ENCODE measurements at regions not wholly inside any gene's neighbourhood (a gene's known extent, or its start where the extent isn't known, plus 50 kb on each side); places are given as distances from the start of the nearest gene placed in this dataset.

DNA sequence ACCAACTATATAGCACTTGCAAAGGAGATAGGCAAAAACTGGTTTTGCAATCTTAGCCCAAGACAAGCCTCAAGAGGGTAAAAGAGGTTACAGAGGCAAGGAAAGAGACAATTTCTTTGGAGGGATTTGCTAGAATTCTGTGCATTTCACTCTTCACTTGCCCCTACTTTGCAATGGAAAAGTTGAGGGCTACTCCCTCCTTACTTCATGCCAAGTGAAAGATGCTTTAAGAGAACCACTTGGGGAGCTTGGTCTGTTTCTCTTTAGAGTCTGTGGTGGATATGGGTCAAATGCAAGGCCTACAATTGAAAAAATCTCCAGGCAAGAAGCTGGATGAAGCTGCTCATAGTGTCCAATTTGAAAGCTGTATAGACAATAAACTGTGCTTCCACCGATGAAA, 167.7 kb upstream of the DIO2 start:
- H3K4me3 ChIP-seq = no peak overlapping the region
- H3K36me3 ChIP-seq = no peaks in the 10 kb centered on the region
- ATAC-seq (no peak), DNase-seq (no peak)
- TF ChIP-seq, protein P1, sequence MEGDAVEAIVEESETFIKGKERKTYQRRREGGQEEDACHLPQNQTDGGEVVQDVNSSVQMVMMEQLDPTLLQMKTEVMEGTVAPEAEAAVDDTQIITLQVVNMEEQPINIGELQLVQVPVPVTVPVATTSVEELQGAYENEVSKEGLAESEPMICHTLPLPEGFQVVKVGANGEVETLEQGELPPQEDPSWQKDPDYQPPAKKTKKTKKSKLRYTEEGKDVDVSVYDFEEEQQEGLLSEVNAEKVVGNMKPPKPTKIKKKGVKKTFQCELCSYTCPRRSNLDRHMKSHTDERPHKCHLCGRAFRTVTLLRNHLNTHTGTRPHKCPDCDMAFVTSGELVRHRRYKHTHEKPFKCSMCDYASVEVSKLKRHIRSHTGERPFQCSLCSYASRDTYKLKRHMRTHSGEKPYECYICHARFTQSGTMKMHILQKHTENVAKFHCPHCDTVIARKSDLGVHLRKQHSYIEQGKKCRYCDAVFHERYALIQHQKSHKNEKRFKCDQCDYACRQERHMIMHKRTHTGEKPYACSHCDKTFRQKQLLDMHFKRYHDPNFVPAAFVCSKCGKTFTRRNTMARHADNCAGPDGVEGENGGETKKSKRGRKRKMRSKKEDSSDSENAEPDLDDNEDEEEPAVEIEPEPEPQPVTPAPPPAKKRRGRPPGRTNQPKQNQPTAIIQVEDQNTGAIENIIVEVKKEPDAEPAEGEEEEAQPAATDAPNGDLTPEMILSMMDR (IDR thresholded peaks at IDR 0.05) = no peak
- no peak for TF ChIP-seq POLR2A (IDR thresholded peaks at IDR 0.05)
- 50% methylated on average over 1 of the region's 1 CpG for WGBS (ENCODE audit: insufficient coverage, low coverage, low lambda C conversion rate, missing lambda C conversion rate)
- H3K9me3 ChIP-seq = no peaks in the 10 kb centered on the region
- no peaks in the 10 kb centered on the region for H3K4me1 ChIP-seq
- no peak overlapping the region for H3K27ac ChIP-seq
- no peaks in the 10 kb centered on the region for H3K27me3 ChIP-seq
- intact Hi-C loops (cut with DNase I) = no loop called here

DNA sequence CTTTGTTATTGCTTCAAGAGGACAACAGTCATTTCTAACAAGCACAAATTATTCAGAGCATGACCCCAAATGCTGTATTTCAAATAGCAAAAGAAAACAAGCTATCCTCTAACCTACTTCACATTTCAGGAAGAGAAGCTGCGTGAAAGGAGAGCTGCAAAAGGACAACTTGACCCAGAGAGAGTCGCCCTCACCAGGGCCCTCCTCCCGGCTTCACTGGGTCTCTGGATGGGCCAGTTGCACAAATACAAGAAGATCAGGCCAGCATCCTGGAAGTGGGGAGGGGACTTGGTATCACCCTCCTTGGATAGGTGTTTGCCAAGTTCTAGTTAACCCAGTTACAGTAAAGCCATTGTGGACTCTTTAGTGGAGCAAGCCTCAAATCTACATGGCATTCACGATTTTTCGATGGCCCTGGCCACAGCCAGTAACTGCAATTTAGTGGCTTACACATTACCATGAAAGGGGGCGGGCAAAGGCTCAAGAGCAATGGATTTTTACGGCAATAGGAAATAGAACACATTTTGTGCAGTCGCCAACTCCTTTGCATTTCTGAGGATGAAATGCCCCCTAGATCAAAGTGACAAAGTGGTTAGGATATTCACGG, 166.9 kb upstream of the DIO2 start:
- TF ChIP-seq, protein P1 (IDR thresholded peaks at IDR 0.05) = no peak
- TF ChIP-seq POLR2A (IDR thresholded peaks at IDR 0.05) = no peak
- H3K27ac ChIP-seq = no peak overlapping the region
- no peak overlapping the region for H3K4me3 ChIP-seq
- H3K27me3 ChIP-seq = no peaks in the 10 kb centered on the region
- no peaks in the 10 kb centered on the region for H3K9me3 ChIP-seq
- no peaks in the 10 kb centered on the region for H3K4me1 ChIP-seq
- DNase-seq = no peak
- WGBS (ENCODE audit: insufficient coverage, low coverage, low lambda C conversion rate, missing lambda C conversion rate) = 43% methylated on average over 7 of the region's 9 CpGs
- ATAC-seq = no peak
- intact Hi-C loops (cut with DNase I) = no loop called here
- H3K36me3 ChIP-seq = no peaks in the 10 kb centered on the region

DNA sequence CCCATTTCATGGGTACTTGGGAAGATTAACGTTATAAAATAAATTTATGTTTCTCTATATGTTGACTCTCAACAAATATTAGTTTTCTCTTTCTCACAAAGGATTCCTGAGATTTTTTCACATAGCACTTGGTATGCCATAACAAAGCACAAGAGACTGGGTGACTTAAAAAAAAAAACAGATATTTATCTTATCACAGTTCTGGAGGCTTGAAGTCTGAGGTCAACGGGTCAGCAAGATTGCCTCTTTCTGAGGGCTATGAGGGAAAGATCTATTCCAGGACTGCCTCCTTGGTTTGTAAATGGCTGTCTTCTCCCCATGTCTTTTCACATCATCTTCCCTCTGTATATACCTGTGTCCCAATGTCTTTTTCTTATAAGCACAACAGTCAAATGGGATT, 153.5 kb upstream of the DIO2 start:
- H3K4me1 ChIP-seq = no peaks in the 10 kb centered on the region
- no peak overlapping the region for H3K4me3 ChIP-seq
- DNase-seq = no peak
- ATAC-seq = no peak
- no peak overlapping the region for H3K27ac ChIP-seq
- no peaks in the 10 kb centered on the region for H3K27me3 ChIP-seq
- no peaks in the 10 kb centered on the region for H3K36me3 ChIP-seq
- intact Hi-C loops (cut with DNase I) = no loop called here
- TF ChIP-seq POLR2A (IDR thresholded peaks at IDR 0.05) = no peak
- TF ChIP-seq, protein P1 (IDR thresholded peaks at IDR 0.05) = no peak
- no peaks in the 10 kb centered on the region for H3K9me3 ChIP-seq
- WGBS (ENCODE audit: insufficient coverage, low coverage, low lambda C conversion rate, missing lambda C conversion rate) = 20% methylated on average over 2 of the region's 2 CpGs

DNA sequence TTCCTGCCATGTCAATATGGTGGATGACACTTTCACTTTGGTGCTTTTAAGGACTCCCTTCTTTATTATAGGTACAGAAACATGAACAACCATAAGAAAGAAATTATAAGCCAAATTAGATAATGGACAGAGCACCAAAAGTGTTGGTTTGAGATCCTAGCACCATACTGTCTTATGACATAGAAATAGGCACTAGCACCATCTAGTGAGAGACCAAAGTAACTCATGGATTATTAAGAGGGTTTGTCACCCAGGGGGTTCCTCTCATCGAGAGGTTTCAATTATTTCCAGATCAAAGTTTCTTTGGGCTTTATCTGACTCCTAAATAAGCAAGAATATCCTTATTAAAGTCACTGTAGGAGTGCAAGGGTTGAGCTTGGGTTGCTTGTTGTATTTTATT, 153.0 kb upstream of the DIO2 start:
- no peaks in the 10 kb centered on the region for H3K4me1 ChIP-seq
- H3K36me3 ChIP-seq = no peaks in the 10 kb centered on the region
- H3K27me3 ChIP-seq = no peaks in the 10 kb centered on the region
- TF ChIP-seq, protein P1 (IDR thresholded peaks at IDR 0.05) = peak in 2 of 4 donors; percentile 4 to 23
- no peak for TF ChIP-seq POLR2A (IDR thresholded peaks at IDR 0.05)
- no peak overlapping the region for H3K27ac ChIP-seq
- no peak overlapping the region for H3K4me3 ChIP-seq
- 14% methylated on average over 1 of the region's 1 CpG for WGBS (ENCODE audit: insufficient coverage, low coverage, low lambda C conversion rate, missing lambda C conversion rate)
- ATAC-seq (no peak), DNase-seq (no peak)
- no peaks in the 10 kb centered on the region for H3K9me3 ChIP-seq
- intact Hi-C loops (cut with DNase I) = no loop called here

DNA sequence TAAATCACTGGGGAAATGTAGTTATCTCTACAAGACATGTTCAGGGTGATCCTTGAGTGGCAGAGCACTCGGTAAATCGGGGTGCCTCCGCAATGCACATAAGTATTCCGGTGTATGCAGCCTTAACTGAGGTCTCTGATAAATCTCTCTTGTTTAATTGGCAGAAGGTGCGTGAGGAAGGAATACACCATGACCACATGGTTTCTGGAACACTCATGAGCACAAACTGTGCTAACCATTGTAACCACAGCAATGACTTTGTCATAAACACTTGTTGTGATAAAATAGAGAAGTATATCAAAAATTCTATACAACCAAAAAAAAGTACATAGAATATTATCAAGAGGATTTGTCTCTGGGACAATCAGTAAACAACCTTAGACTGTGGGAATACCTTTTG, 146.8 kb upstream of the DIO2 start:
- intact Hi-C loops (cut with DNase I) = no loop called here
- Histone ChIP-seq H3K4me3 (no peak overlapping the region), H3K36me3 (no peaks in the 10 kb centered on the region), H3K27me3 (no peaks in the 10 kb centered on the region), H3K4me1 (no peaks in the 10 kb centered on the region), H3K27ac (no peak overlapping the region), H3K9me3 (no peaks in the 10 kb centered on the region)
- WGBS (ENCODE audit: insufficient coverage, low coverage, low lambda C conversion rate, missing lambda C conversion rate) = 70% methylated on average over 5 of the region's 5 CpGs
- no peak for TF ChIP-seq POLR2A (IDR thresholded peaks at IDR 0.05)
- TF ChIP-seq, protein P1 (IDR thresholded peaks at IDR 0.05) = no peak
- ATAC-seq (no peak), DNase-seq (no peak)

Data from right lobe of liver (tissue), 6 donors.